CD4-positive, alpha-beta T cell treated with Interleukin-10 for 1 hour (primary cell): ENCODE measurements at regions not wholly inside any gene's neighbourhood (a gene's known extent, or its start where the extent isn't known, plus 50 kb on each side); places are given as distances from the start of the nearest gene placed in this dataset.
"Not testable (repeated sequence)": the region's sequence is repeated elsewhere in the genome, so short reads cannot be mapped to it uniquely, and the experiment has no call there.

Experiments
- DNase-seq: peaks from one replicate; pipeline ENCODE4 v3.0.0-alpha.2; 2020

- DNase-seq: not testable (repeated sequence)
Observed at GRCh38 chr1:83455753-83456152, 543.2 kb downstream of the TTLL7 start.

- not testable (repeated sequence) for DNase-seq
Observed at GRCh38 chr1:83445873-83446272, 553.1 kb downstream of the TTLL7 start.

GRCh38 chr1:83442412-83442811, 556.5 kb downstream of the TTLL7 start:
- not testable (repeated sequence) for DNase-seq

GRCh38 chr1:83440586-83440985, 558.3 kb downstream of the TTLL7 start:
- DNase-seq: not testable (repeated sequence)

GRCh38 chr1:83440021-83440420, 558.9 kb downstream of the TTLL7 start:
- not testable (repeated sequence) for DNase-seq

- DNase-seq: not testable (repeated sequence)
Observed at GRCh38 chr1:83438316-83438715, 560.6 kb downstream of the TTLL7 start.

- DNase-seq: not testable (repeated sequence)
Observed at GRCh38 chr1:83435336-83435735, 563.6 kb downstream of the TTLL7 start.

GRCh38 chr1:83427566-83427965, 571.4 kb downstream of the TTLL7 start:
- not testable (repeated sequence) for DNase-seq

GRCh38 chr1:83423382-83423781, 575.5 kb downstream of the TTLL7 start:
- DNase-seq: not testable (repeated sequence)

GRCh38 chr1:83418558-83418957, 580.4 kb downstream of the TTLL7 start:
- DNase-seq: no peak

GRCh38 chr1:83413839-83414107, 585.2 kb downstream of the TTLL7 start:
- DNase-seq: not testable (repeated sequence)

- DNase-seq: not testable (repeated sequence)
Observed at GRCh38 chr1:83410746-83411413, 588.1 kb downstream of the TTLL7 start.

GRCh38 chr1:83406693-83407371, 592.1 kb downstream of the TTLL7 start:
- DNase-seq: not testable (repeated sequence)

- not testable (repeated sequence) for DNase-seq
Observed at GRCh38 chr1:83405789-83406188, 593.1 kb downstream of the TTLL7 start.

GRCh38 chr1:83403500-83403899, 595.4 kb downstream of the TTLL7 start:
- DNase-seq: not testable (repeated sequence)

- DNase-seq: not testable (repeated sequence)
Observed at GRCh38 chr1:83401146-83401545, 597.8 kb downstream of the TTLL7 start.

- not testable (repeated sequence) for DNase-seq
Observed at GRCh38 chr1:83400173-83400572, 598.8 kb downstream of the TTLL7 start.

- DNase-seq: not testable (repeated sequence)
Observed at GRCh38 chr1:83398125-83398524, 600.8 kb downstream of the TTLL7 start.

- not testable (repeated sequence) for DNase-seq
Observed at GRCh38 chr1:83395130-83395529, 603.8 kb downstream of the TTLL7 start.

- not testable (repeated sequence) for DNase-seq
Observed at GRCh38 chr1:83386946-83387345, 612.0 kb downstream of the TTLL7 start.

GRCh38 chr1:83383107-83383506, 615.8 kb downstream of the TTLL7 start:
- DNase-seq: not testable (repeated sequence)

GRCh38 chr1:83373018-83373417, 625.9 kb downstream of the TTLL7 start:
- not testable (repeated sequence) for DNase-seq

- not testable (repeated sequence) for DNase-seq
Observed at GRCh38 chr1:83369853-83370252, 629.1 kb downstream of the TTLL7 start.

GRCh38 chr1:83365320-83365719, 633.6 kb downstream of the TTLL7 start:
- not testable (repeated sequence) for DNase-seq
